Fibroblast of the aortic adventitia (primary cell): ENCODE measurements at regions not wholly inside any gene's neighbourhood (a gene's known extent, or its start where the extent isn't known, plus 50 kb on each side); places are given as distances from the start of the nearest gene placed in this dataset.

Source experiments
- DNase-seq: peaks from one replicate; pipeline ENCODE4 v3.0.0-alpha.2; 2010; ENCODE audit warnings: low read depth
- H3K4me3 ChIP-seq: 2 replicates; pipeline ENCODE4 v1.5.1; 2011; ENCODE audit warnings: low read depth, mild to moderate bottlenecking, control low read depth, low read length, moderate library complexity
- TF ChIP-seq, protein P1 (sequence below): IDR thresholded peaks from 2 replicates; pipeline ENCODE4 v1.5.1; 2011; ENCODE audit warnings: mild to moderate bottlenecking, low read length, control low read depth, inconsistent platforms; ENCODE audit not compliant: insufficient read depth

DNA sequence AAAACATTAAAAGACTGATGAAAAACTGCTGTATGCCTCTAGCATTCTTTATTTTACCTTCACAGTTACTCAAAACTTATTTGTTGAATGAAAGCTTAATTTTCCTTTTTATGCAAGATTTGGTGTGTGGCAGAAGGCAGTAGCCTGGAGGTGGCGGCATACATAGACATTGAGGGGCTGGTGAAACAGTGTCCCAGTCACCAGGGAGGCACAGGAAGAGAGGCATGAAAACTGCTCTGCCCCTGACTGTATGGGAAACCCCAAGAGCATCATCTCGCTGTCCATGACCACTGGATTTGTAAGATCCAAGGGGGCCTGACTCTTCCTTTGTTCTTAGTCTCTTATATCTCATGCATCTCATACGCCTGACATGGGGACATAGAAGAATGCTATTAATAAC, 493.7 kb upstream of the GOLIM4 start:
- TF ChIP-seq, protein P1, sequence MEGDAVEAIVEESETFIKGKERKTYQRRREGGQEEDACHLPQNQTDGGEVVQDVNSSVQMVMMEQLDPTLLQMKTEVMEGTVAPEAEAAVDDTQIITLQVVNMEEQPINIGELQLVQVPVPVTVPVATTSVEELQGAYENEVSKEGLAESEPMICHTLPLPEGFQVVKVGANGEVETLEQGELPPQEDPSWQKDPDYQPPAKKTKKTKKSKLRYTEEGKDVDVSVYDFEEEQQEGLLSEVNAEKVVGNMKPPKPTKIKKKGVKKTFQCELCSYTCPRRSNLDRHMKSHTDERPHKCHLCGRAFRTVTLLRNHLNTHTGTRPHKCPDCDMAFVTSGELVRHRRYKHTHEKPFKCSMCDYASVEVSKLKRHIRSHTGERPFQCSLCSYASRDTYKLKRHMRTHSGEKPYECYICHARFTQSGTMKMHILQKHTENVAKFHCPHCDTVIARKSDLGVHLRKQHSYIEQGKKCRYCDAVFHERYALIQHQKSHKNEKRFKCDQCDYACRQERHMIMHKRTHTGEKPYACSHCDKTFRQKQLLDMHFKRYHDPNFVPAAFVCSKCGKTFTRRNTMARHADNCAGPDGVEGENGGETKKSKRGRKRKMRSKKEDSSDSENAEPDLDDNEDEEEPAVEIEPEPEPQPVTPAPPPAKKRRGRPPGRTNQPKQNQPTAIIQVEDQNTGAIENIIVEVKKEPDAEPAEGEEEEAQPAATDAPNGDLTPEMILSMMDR, result no peak
- no peak for DNase-seq
- H3K4me3 ChIP-seq, result no peak overlapping the region

DNA sequence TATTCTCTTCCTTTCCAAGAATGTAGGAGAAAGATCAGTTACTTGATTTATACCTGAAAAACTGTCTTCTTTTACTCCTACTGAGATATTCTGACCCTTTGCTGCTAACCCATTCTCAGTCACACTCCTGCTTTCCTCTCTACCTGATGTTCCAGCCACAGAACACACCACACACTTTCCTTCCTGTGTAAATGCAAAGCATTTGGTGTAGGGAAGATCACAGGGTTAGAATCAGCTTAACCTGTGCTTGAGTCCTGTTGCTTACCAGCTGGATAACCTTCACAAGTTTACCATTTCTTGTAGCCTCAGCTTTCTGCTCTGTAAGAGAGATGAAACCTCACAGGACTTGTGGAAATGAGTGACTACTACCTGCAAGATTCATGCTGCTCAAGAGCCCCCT, 489.8 kb upstream of the GOLIM4 start:
- DNase-seq, result no peak
- no peak overlapping the region for H3K4me3 ChIP-seq
- TF ChIP-seq, protein P1, result no peak

DNA sequence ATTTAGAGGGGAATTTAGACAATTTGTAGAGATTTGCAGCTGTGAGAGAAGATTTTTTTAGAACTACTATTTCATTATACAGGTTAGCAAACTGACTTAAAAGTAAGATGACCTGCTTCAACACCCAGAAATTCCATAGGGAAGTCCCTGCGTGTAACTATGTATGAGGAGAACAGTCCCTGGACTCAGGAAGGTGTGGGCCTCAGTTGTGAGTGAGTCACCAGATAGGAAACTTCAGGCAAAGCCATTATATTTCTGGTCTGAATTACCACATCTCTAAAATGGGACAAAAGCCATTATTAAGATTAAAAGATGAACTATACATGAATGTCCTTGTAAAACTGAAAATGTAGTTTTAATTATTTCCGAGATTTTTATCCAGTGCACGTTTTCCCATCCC, 488.3 kb upstream of the GOLIM4 start:
- no peak for DNase-seq
- TF ChIP-seq, protein P1, result no peak
- H3K4me3 ChIP-seq, result no peak overlapping the region

DNA sequence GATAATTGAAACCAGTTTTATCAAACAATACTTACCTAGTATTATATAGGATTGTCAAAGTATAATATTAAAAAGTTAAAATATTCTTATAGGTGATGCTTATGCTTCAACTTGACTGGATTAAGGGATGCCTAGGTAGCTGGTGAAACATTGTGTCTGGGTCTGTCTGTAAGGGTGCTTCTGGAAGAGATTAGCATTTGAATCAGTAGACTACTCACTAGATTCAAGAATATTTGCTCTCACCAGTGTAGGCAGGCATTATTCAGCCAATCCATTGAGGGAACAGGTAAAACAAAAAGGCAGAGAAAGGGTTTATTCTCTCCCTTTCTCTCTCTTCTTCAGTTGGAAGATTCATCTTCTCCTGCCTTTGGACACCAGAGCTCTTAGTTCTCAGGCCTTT, 486.8 kb upstream of the GOLIM4 start:
- DNase-seq, result no peak
- TF ChIP-seq, protein P1, result no peak
- H3K4me3 ChIP-seq, result no peak overlapping the region

DNA sequence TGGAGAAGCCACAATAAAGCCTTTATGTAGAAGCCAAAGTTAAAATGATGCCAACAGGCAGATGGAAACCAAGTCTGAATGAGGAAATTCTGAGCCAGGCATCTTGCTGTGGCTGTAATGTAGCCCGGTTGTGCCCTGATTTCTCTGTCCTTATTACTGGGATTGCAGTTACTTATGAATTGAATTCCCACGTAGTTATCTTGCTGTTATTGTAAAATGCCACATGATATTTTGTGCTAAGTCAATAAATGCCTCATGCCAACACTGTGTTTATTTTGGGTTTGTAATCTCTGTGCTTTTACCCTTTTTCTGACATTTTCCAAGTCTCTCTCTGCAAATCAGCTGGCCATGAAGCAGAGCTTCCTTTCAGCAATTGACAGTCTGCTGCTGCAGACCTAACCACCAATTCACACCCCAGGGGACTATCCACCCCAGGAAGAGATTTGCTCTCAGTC, 486.1 kb upstream of the GOLIM4 start:
- no peak overlapping the region for H3K4me3 ChIP-seq
- DNase-seq, result no peak
- TF ChIP-seq, protein P1, result no peak

DNA sequence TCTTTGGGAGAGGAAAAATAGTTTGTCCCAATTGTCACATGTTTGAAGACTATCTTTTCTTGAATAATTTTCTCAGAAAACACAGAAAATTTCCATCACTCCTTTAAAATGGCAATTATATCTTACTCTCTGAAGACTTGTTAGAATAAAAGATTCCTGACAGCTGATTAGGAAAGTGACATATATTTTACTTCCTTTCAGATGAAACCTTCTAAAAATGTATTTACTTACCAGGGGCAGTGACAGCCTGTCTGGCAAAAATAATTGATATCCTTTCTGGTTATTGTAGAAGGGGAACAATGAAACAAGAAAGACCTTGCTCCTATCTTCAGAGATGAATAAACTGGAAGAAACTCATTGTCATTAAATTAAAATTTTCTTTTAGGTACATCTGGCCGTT, 483.3 kb upstream of the GOLIM4 start:
- DNase-seq, result no peak
- H3K4me3 ChIP-seq, result no peak overlapping the region
- TF ChIP-seq, protein P1, result no peak

DNA sequence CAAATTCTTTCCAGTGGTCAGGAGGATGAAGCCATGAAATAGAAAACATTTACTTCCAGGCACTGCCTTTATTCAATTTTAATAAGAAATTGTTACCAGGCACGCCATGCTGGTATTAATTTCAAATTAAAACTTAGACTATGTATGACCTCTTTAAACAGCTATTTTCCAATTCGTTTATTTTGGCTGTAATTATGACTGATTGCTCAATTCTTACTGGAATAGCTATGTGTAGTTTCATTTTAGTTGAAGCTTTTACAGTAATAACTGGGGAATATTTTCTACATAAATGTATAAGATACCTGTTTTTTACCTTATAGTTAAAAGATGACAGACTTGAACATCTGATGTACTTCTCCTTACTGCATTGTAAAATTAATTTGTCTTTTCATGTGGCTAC, 480.0 kb upstream of the GOLIM4 start:
- TF ChIP-seq, protein P1, result no peak
- no peak for DNase-seq
- no peak overlapping the region for H3K4me3 ChIP-seq
